ENCODE measurements at regions not wholly inside any gene's neighbourhood (a gene's known extent, or its start where the extent isn't known, plus 50 kb on each side); places are given as distances from the start of the nearest gene placed in this dataset.
"Not testable (repeated sequence)": the region's sequence is repeated elsewhere in the genome, so short reads cannot be mapped to it uniquely, and the experiment has no call there.

GRCh38 chr12:75798136-75798926, 233.2 kb downstream of the PHLDA1 start:
- no peak for DNase-seq (ENCODE audit: low read depth, low spot score)
- in situ Hi-C loops (cut with HindIII; ENCODE audit: low pct_unique_long_range_greater_than_20kb, low sequenced_read_pairs) = no loop called here

GRCh38 chr12:75795125-75795524, 236.5 kb downstream of the PHLDA1 start:
- in situ Hi-C loops (cut with HindIII; ENCODE audit: low pct_unique_long_range_greater_than_20kb, low sequenced_read_pairs) = no loop called here
- DNase-seq (ENCODE audit: low read depth, low spot score) = no peak

GRCh38 chr12:75792687-75793086, 238.9 kb downstream of the PHLDA1 start:
- no peak for DNase-seq (ENCODE audit: low read depth, low spot score)
- in situ Hi-C loops (cut with HindIII; ENCODE audit: low pct_unique_long_range_greater_than_20kb, low sequenced_read_pairs) = no loop called here

GRCh38 chr12:75790219-75790618, 241.4 kb downstream of the PHLDA1 start:
- in situ Hi-C loops (cut with HindIII; ENCODE audit: low pct_unique_long_range_greater_than_20kb, low sequenced_read_pairs) = no loop called here
- no peak for DNase-seq (ENCODE audit: low read depth, low spot score)

- in situ Hi-C loops (cut with HindIII; ENCODE audit: low pct_unique_long_range_greater_than_20kb, low sequenced_read_pairs); DNase-seq (ENCODE audit: low read depth, low spot score): not testable (repeated sequence)
These were observed 244.4 kb downstream of the PHLDA1 start for GRCh38 chr12:75787146-75787545.

- in situ Hi-C loops (cut with HindIII; ENCODE audit: low pct_unique_long_range_greater_than_20kb, low sequenced_read_pairs) = no loop called here
- DNase-seq (ENCODE audit: low read depth, low spot score) = no peak
These were observed 245.5 kb downstream of the PHLDA1 start for GRCh38 chr12:75786070-75786469.

- in situ Hi-C loops (cut with HindIII; ENCODE audit: low pct_unique_long_range_greater_than_20kb, low sequenced_read_pairs) = no loop called here
- DNase-seq (ENCODE audit: low read depth, low spot score) = no peak
These were observed 247.0 kb downstream of the PHLDA1 start for GRCh38 chr12:75784591-75784990.

GRCh38 chr12:75783093-75783877, 248.3 kb downstream of the PHLDA1 start:
- in situ Hi-C loops (cut with HindIII; ENCODE audit: low pct_unique_long_range_greater_than_20kb, low sequenced_read_pairs) = no loop called here
- no peak for DNase-seq (ENCODE audit: low read depth, low spot score)

- in situ Hi-C loops (cut with HindIII; ENCODE audit: low pct_unique_long_range_greater_than_20kb, low sequenced_read_pairs) = no loop called here
- no peak for DNase-seq (ENCODE audit: low read depth, low spot score)
These were observed 249.5 kb downstream of the PHLDA1 start for GRCh38 chr12:75782069-75782581.

GRCh38 chr12:75781532-75782046, 250.0 kb downstream of the PHLDA1 start:
- DNase-seq (ENCODE audit: low read depth, low spot score) = no peak
- in situ Hi-C loops (cut with HindIII; ENCODE audit: low pct_unique_long_range_greater_than_20kb, low sequenced_read_pairs) = no loop called here

GRCh38 chr12:75779891-75780496, 251.6 kb downstream of the PHLDA1 start:
- in situ Hi-C loops (cut with HindIII; ENCODE audit: low pct_unique_long_range_greater_than_20kb, low sequenced_read_pairs) = no loop called here
- no peak for DNase-seq (ENCODE audit: low read depth, low spot score)

GRCh38 chr12:75774261-75775052, 257.1 kb downstream of the PHLDA1 start:
- DNase-seq (ENCODE audit: low read depth, low spot score) = no peak
- in situ Hi-C loops (cut with HindIII; ENCODE audit: low pct_unique_long_range_greater_than_20kb, low sequenced_read_pairs) = no loop called here

GRCh38 chr12:75773377-75773776, 258.2 kb downstream of the PHLDA1 start:
- in situ Hi-C loops (cut with HindIII; ENCODE audit: low pct_unique_long_range_greater_than_20kb, low sequenced_read_pairs) = no loop called here
- DNase-seq (ENCODE audit: low read depth, low spot score) = no peak

- no peak for DNase-seq (ENCODE audit: low read depth, low spot score)
- in situ Hi-C loops (cut with HindIII; ENCODE audit: low pct_unique_long_range_greater_than_20kb, low sequenced_read_pairs) = no loop called here
These were observed 259.6 kb upstream of the KRR1 start for GRCh38 chr12:75771023-75771422.

GRCh38 chr12:75767957-75768356, 256.5 kb upstream of the KRR1 start:
- DNase-seq (ENCODE audit: low read depth, low spot score) = no peak
- in situ Hi-C loops (cut with HindIII; ENCODE audit: low pct_unique_long_range_greater_than_20kb, low sequenced_read_pairs) = no loop called here

- in situ Hi-C loops (cut with HindIII; ENCODE audit: low pct_unique_long_range_greater_than_20kb, low sequenced_read_pairs) = no loop called here
- peak; percentile 98 for DNase-seq (ENCODE audit: low read depth, low spot score)
These were observed 255.1 kb upstream of the KRR1 start for GRCh38 chr12:75766263-75767160.
